ENCODE measurements at regions not wholly inside any gene's neighbourhood (a gene's known extent, or its start where the extent isn't known, plus 50 kb on each side); places are given as distances from the start of the nearest gene placed in this dataset.
"Not testable (repeated sequence)": the region's sequence is repeated elsewhere in the genome, so short reads cannot be mapped to it uniquely, and the experiment has no call there.

- no peak for DNase-seq (ENCODE audit: low read depth)
- Histone ChIP-seq H3K4me3 (ENCODE audit: low read length) (no peak overlapping the region), H3K9me3 (ENCODE audit: control insufficient read depth, low read length) (no peaks in the 10 kb centered on the region), H3K27me3 (replicated peaks; ENCODE audit: control insufficient read depth, insufficient read depth, low read length) (no peaks in the 10 kb centered on the region), H3K36me3 (ENCODE audit: control insufficient read depth, insufficient read depth, low read length, severe bottlenecking) (no peaks in the 10 kb centered on the region), H3K4me1 (ENCODE audit: control insufficient read depth, insufficient read depth, low read length) (no peaks in the 10 kb centered on the region), H3K9ac (ENCODE audit: low read length) (no peak overlapping the region)
Observed at GRCh38 chr13:81140675-81141074, 799.7 kb upstream of the SPRY2 start.

GRCh38 chr13:81139987-81140386 is 799.1 kb upstream of the SPRY2 start:
- Histone ChIP-seq H3K27me3 (replicated peaks; ENCODE audit: control insufficient read depth, insufficient read depth, low read length) (no peaks in the 10 kb centered on the region), H3K9ac (ENCODE audit: low read length) (no peak overlapping the region), H3K9me3 (ENCODE audit: control insufficient read depth, low read length) (no peaks in the 10 kb centered on the region), H3K4me1 (ENCODE audit: control insufficient read depth, insufficient read depth, low read length) (no peaks in the 10 kb centered on the region), H3K4me3 (ENCODE audit: low read length) (no peak overlapping the region), H3K36me3 (ENCODE audit: control insufficient read depth, insufficient read depth, low read length, severe bottlenecking) (no peaks in the 10 kb centered on the region)
- no peak for DNase-seq (ENCODE audit: low read depth)

- Histone ChIP-seq H3K4me3 (ENCODE audit: low read length) (no peak overlapping the region), H3K4me1 (ENCODE audit: control insufficient read depth, insufficient read depth, low read length) (no peaks in the 10 kb centered on the region), H3K9me3 (ENCODE audit: control insufficient read depth, low read length) (no peaks in the 10 kb centered on the region), H3K27me3 (replicated peaks; ENCODE audit: control insufficient read depth, insufficient read depth, low read length) (no peaks in the 10 kb centered on the region), H3K36me3 (ENCODE audit: control insufficient read depth, insufficient read depth, low read length, severe bottlenecking) (no peaks in the 10 kb centered on the region), H3K9ac (ENCODE audit: low read length) (no peak overlapping the region)
- no peak for DNase-seq (ENCODE audit: low read depth)
Observed at GRCh38 chr13:81138353-81138980, 797.5 kb upstream of the SPRY2 start.

GRCh38 chr13:81133066-81133465 is 792.1 kb upstream of the SPRY2 start:
- no peaks in the 10 kb centered on the region for H3K36me3 ChIP-seq (ENCODE audit: control insufficient read depth, insufficient read depth, low read length, severe bottlenecking)
- H3K4me3 ChIP-seq (ENCODE audit: low read length): no peak overlapping the region
- H3K4me1 ChIP-seq (ENCODE audit: control insufficient read depth, insufficient read depth, low read length): no peaks in the 10 kb centered on the region
- no peaks in the 10 kb centered on the region for H3K9me3 ChIP-seq (ENCODE audit: control insufficient read depth, low read length)
- peak; percentile 5 for DNase-seq (ENCODE audit: low read depth)
- no peaks in the 10 kb centered on the region for H3K27me3 ChIP-seq (replicated peaks; ENCODE audit: control insufficient read depth, insufficient read depth, low read length)
- H3K9ac ChIP-seq (ENCODE audit: low read length): no peak overlapping the region

GRCh38 chr13:81117416-81117815 is 776.5 kb upstream of the SPRY2 start:
- Histone ChIP-seq H3K4me3 (ENCODE audit: low read length) (no peak overlapping the region), H3K36me3 (ENCODE audit: control insufficient read depth, insufficient read depth, low read length, severe bottlenecking) (no peaks in the 10 kb centered on the region), H3K9me3 (ENCODE audit: control insufficient read depth, low read length) (no peaks in the 10 kb centered on the region), H3K9ac (ENCODE audit: low read length) (no peak overlapping the region), H3K27me3 (replicated peaks; ENCODE audit: control insufficient read depth, insufficient read depth, low read length) (no peaks in the 10 kb centered on the region), H3K4me1 (ENCODE audit: control insufficient read depth, insufficient read depth, low read length) (no peaks in the 10 kb centered on the region)
- DNase-seq (ENCODE audit: low read depth): peak; percentile 3

GRCh38 chr13:81116461-81117282 is 775.7 kb upstream of the SPRY2 start:
- Histone ChIP-seq H3K9ac (ENCODE audit: low read length) (no peak overlapping the region), H3K9me3 (ENCODE audit: control insufficient read depth, low read length) (no peaks in the 10 kb centered on the region), H3K4me3 (ENCODE audit: low read length) (peak overlapping the region; percentile 59), H3K36me3 (ENCODE audit: control insufficient read depth, insufficient read depth, low read length, severe bottlenecking) (no peaks in the 10 kb centered on the region), H3K4me1 (ENCODE audit: control insufficient read depth, insufficient read depth, low read length) (no peaks in the 10 kb centered on the region), H3K27me3 (replicated peaks; ENCODE audit: control insufficient read depth, insufficient read depth, low read length) (no peaks in the 10 kb centered on the region)
- peak; percentile 22 for DNase-seq (ENCODE audit: low read depth)

GRCh38 chr13:81109026-81109425 is 768.1 kb upstream of the SPRY2 start:
- no peak for DNase-seq (ENCODE audit: low read depth)
- Histone ChIP-seq H3K9me3 (ENCODE audit: control insufficient read depth, low read length) (no peaks in the 10 kb centered on the region), H3K9ac (ENCODE audit: low read length) (no peak overlapping the region), H3K4me1 (ENCODE audit: control insufficient read depth, insufficient read depth, low read length) (no peaks in the 10 kb centered on the region), H3K4me3 (ENCODE audit: low read length) (no peak overlapping the region), H3K27me3 (replicated peaks; ENCODE audit: control insufficient read depth, insufficient read depth, low read length) (no peaks in the 10 kb centered on the region), H3K36me3 (ENCODE audit: control insufficient read depth, insufficient read depth, low read length, severe bottlenecking) (no peaks in the 10 kb centered on the region)

GRCh38 chr13:81106348-81106747 is 765.4 kb upstream of the SPRY2 start:
- H3K4me1 ChIP-seq (ENCODE audit: control insufficient read depth, insufficient read depth, low read length): no peaks in the 10 kb centered on the region
- no peaks in the 10 kb centered on the region for H3K36me3 ChIP-seq (ENCODE audit: control insufficient read depth, insufficient read depth, low read length, severe bottlenecking)
- H3K9ac ChIP-seq (ENCODE audit: low read length): no peak overlapping the region
- H3K9me3 ChIP-seq (ENCODE audit: control insufficient read depth, low read length): no peaks in the 10 kb centered on the region
- H3K4me3 ChIP-seq (ENCODE audit: low read length): no peak overlapping the region
- no peaks in the 10 kb centered on the region for H3K27me3 ChIP-seq (replicated peaks; ENCODE audit: control insufficient read depth, insufficient read depth, low read length)
- DNase-seq (ENCODE audit: low read depth): no peak

GRCh38 chr13:81104035-81104715 is 763.2 kb upstream of the SPRY2 start:
- DNase-seq (ENCODE audit: low read depth): no peak
- H3K9me3 ChIP-seq (ENCODE audit: control insufficient read depth, low read length): no peaks in the 10 kb centered on the region
- no peaks in the 10 kb centered on the region for H3K36me3 ChIP-seq (ENCODE audit: control insufficient read depth, insufficient read depth, low read length, severe bottlenecking)
- no peak overlapping the region for H3K4me3 ChIP-seq (ENCODE audit: low read length)
- no peak overlapping the region for H3K9ac ChIP-seq (ENCODE audit: low read length)
- H3K4me1 ChIP-seq (ENCODE audit: control insufficient read depth, insufficient read depth, low read length): no peaks in the 10 kb centered on the region
- no peaks in the 10 kb centered on the region for H3K27me3 ChIP-seq (replicated peaks; ENCODE audit: control insufficient read depth, insufficient read depth, low read length)

GRCh38 chr13:81102066-81102465 is 761.1 kb upstream of the SPRY2 start:
- H3K9me3 ChIP-seq (ENCODE audit: control insufficient read depth, low read length); H3K27me3 ChIP-seq (replicated peaks; ENCODE audit: control insufficient read depth, insufficient read depth, low read length); H3K36me3 ChIP-seq (ENCODE audit: control insufficient read depth, insufficient read depth, low read length, severe bottlenecking); H3K4me1 ChIP-seq (ENCODE audit: control insufficient read depth, insufficient read depth, low read length); H3K9ac ChIP-seq (ENCODE audit: low read length); H3K4me3 ChIP-seq (ENCODE audit: low read length); DNase-seq (ENCODE audit: low read depth): not testable (repeated sequence)

GRCh38 chr13:81089371-81090157 is 748.6 kb upstream of the SPRY2 start:
- H3K4me3 ChIP-seq (ENCODE audit: low read length): no peak overlapping the region
- no peaks in the 10 kb centered on the region for H3K9me3 ChIP-seq (ENCODE audit: control insufficient read depth, low read length)
- H3K9ac ChIP-seq (ENCODE audit: low read length): no peak overlapping the region
- H3K36me3 ChIP-seq (ENCODE audit: control insufficient read depth, insufficient read depth, low read length, severe bottlenecking): no peaks in the 10 kb centered on the region
- H3K27me3 ChIP-seq (replicated peaks; ENCODE audit: control insufficient read depth, insufficient read depth, low read length): no peaks in the 10 kb centered on the region
- H3K4me1 ChIP-seq (ENCODE audit: control insufficient read depth, insufficient read depth, low read length): no peaks in the 10 kb centered on the region
- no peak for DNase-seq (ENCODE audit: low read depth)
